H9 (cell line): ENCODE measurements at regions not wholly inside any gene's neighbourhood (a gene's known extent, or its start where the extent isn't known, plus 50 kb on each side); places are given as distances from the start of the nearest gene placed in this dataset.

Source experiments
- DNase-seq: peaks from one replicate; pipeline ENCODE4 v3.0.0-alpha.2; 2017
- H2AFZ ChIP-seq: one replicate; pipeline ENCODE4 v1.6.1; 2013; ENCODE audit warnings: mild to moderate bottlenecking, low read length, control low read depth, moderate library complexity
- H2AK5ac ChIP-seq: 2 replicates; pipeline ENCODE4 v1.6.1; 2013; ENCODE audit warnings: low read length, control low read depth, mixed read lengths; ENCODE audit not compliant: insufficient read length
- H2BK120ac ChIP-seq: one replicate; pipeline ENCODE4 v1.6.1; 2013; ENCODE audit warnings: low read depth, mild to moderate bottlenecking, low read length, control low read depth, inconsistent platforms; ENCODE audit not compliant: poor library complexity, severe bottlenecking
- H2BK12ac ChIP-seq: 2 replicates; pipeline ENCODE4 v1.6.1; 2013; ENCODE audit warnings: low read length, control low read depth, mixed read lengths, low read depth; ENCODE audit not compliant: insufficient read length
- H2BK15ac ChIP-seq: 2 replicates; pipeline ENCODE4 v1.6.1; 2013; ENCODE audit warnings: low read depth, low read length, control low read depth
- H2BK20ac ChIP-seq: one replicate; pipeline ENCODE4 v1.6.1; 2013; ENCODE audit warnings: low read depth, mild to moderate bottlenecking, low read length, control low read depth, inconsistent platforms; ENCODE audit not compliant: poor library complexity, severe bottlenecking
- H2BK5ac ChIP-seq: 2 replicates; pipeline ENCODE4 v1.6.1; 2013; ENCODE audit warnings: low read length, control low read depth, mixed read lengths; ENCODE audit not compliant: insufficient read length
- H3K14ac ChIP-seq: 2 replicates; pipeline ENCODE4 v1.6.1; 2013; ENCODE audit warnings: low read length, control low read depth; ENCODE audit not compliant: insufficient read depth
- H3K18ac ChIP-seq: 2 replicates; pipeline ENCODE4 v1.6.1; 2013; ENCODE audit warnings: low read depth, mild to moderate bottlenecking, mixed read lengths, low read length, control low read depth; ENCODE audit not compliant: insufficient read length
- H3K23ac ChIP-seq: 2 replicates; pipeline ENCODE4 v1.6.1; 2013; ENCODE audit warnings: low read length, control low read depth, mixed read lengths, low read depth; ENCODE audit not compliant: insufficient read length
- H3K23me2 ChIP-seq: 2 replicates; pipeline ENCODE4 v1.6.1; 2013; ENCODE audit warnings: low read depth, mild to moderate bottlenecking, mixed read lengths, low read length, control low read depth; ENCODE audit not compliant: insufficient read length, poor library complexity, severe bottlenecking
- H3K27ac ChIP-seq: 2 replicates; pipeline ENCODE4 v1.5.1; 2013; ENCODE audit warnings: low read length, control low read depth, mixed read lengths, low read depth; ENCODE audit not compliant: insufficient read length
- H3K27me3 ChIP-seq: 2 replicates; pipeline ENCODE4 v1.6.1; 2013; ENCODE audit warnings: low read length, control low read depth, inconsistent platforms; ENCODE audit not compliant: insufficient read depth
- H3K4ac ChIP-seq: 2 replicates; pipeline ENCODE4 v1.6.1; 2013; ENCODE audit warnings: low read depth, mild to moderate bottlenecking, control low read depth, inconsistent platforms, low read length, moderate library complexity
- H3K4me1 ChIP-seq: 2 replicates; pipeline ENCODE4 v1.6.1; 2013; ENCODE audit warnings: low read length, control low read depth, inconsistent platforms; ENCODE audit not compliant: insufficient read depth
- H3K4me2 ChIP-seq: 2 replicates; pipeline ENCODE4 v1.6.1; 2013; ENCODE audit warnings: low read length, control low read depth, mixed read lengths; ENCODE audit not compliant: insufficient read length, insufficient read depth
- H3K56ac ChIP-seq: 2 replicates; pipeline ENCODE4 v1.6.1; 2013; ENCODE audit warnings: low read depth, mild to moderate bottlenecking, mixed read lengths, low read length, control low read depth; ENCODE audit not compliant: insufficient read length
- H3K79me1 ChIP-seq: 2 replicates; pipeline ENCODE4 v1.6.1; 2013; ENCODE audit warnings: low read depth, mild to moderate bottlenecking, moderate library complexity, low read length, control low read depth, inconsistent platforms; ENCODE audit not compliant: insufficient read depth, poor library complexity, severe bottlenecking
- H3K79me2 ChIP-seq: 2 replicates; pipeline ENCODE4 v1.6.1; 2013; ENCODE audit warnings: low read length, control low read depth, inconsistent platforms; ENCODE audit not compliant: insufficient read depth
- H3K9ac ChIP-seq: 2 replicates; pipeline ENCODE4 v1.6.1; 2013; ENCODE audit warnings: low read length, control low read depth, mixed read lengths; ENCODE audit not compliant: insufficient read length; ENCODE audit errors: extremely low read depth
- H3K9me3 ChIP-seq: one replicate; pipeline ENCODE4 v1.6.1; 2013; ENCODE audit warnings: low read depth, low read length, inconsistent platforms; ENCODE audit not compliant: control insufficient read depth
- H3T11ph ChIP-seq: one replicate; pipeline ENCODE4 v1.6.1; 2013; ENCODE audit warnings: mild to moderate bottlenecking, low read length, control low read depth, inconsistent platforms
- H4K20me1 ChIP-seq: one replicate; pipeline ENCODE4 v1.6.1; 2013; ENCODE audit not compliant: control insufficient read depth, insufficient read length, insufficient read depth
- H4K5ac ChIP-seq: 2 replicates; pipeline ENCODE4 v1.6.1; 2013; ENCODE audit warnings: low read depth, mild to moderate bottlenecking, mixed read lengths, low read length, control low read depth; ENCODE audit not compliant: insufficient read length
- H4K8ac ChIP-seq: replicated peaks from 2 replicates; pipeline ENCODE4 v1.6.1; 2013; ENCODE audit warnings: low read length, control low read depth, mixed read lengths, low read depth; ENCODE audit not compliant: insufficient read length
- H4K91ac ChIP-seq: 2 replicates; pipeline ENCODE4 v1.6.1; 2013; ENCODE audit warnings: low read depth, mild to moderate bottlenecking, moderate library complexity, mixed read lengths, low read length, control low read depth; ENCODE audit not compliant: insufficient read length
- H3K27ac Mint-ChIP-seq, 3 experiments: 2 replicates in 2 of 3; 3 replicates in 1 of 3; pipeline ENCODE4 v1.8.0; 2020 to 2021; ENCODE audit warnings: mixed read lengths in 3 of 3, mild to moderate bottlenecking in 1 of 3, moderate library complexity in 1 of 3
- H3K27me3 Mint-ChIP-seq: 2 replicates; pipeline ENCODE4 v1.8.0; 2021; ENCODE audit warnings: low read depth, mild to moderate bottlenecking, moderate library complexity, mixed read lengths
- H3K36me3 Mint-ChIP-seq, 3 experiments: 2 replicates in 2 of 3; 3 replicates in 1 of 3; pipeline ENCODE4 v1.8.0; 2020 to 2021; ENCODE audit warnings: low read depth in 3 of 3, mixed read lengths in 3 of 3; ENCODE audit not compliant: insufficient read depth in 1 of 3
- H3K4me1 Mint-ChIP-seq, 2 experiments: 2 replicates each; pipeline ENCODE4 v1.8.0; 2020; ENCODE audit warnings: mixed read lengths in 2 of 2
- H3K4me3 Mint-ChIP-seq, 2 experiments: 2 replicates in 1 of 2; 3 replicates in 1 of 2; pipeline ENCODE4 v1.8.0; 2020 to 2021; ENCODE audit warnings: mild to moderate bottlenecking in 2 of 2, mixed read lengths in 2 of 2, moderate library complexity in 1 of 2
- H3K9me3 Mint-ChIP-seq, 2 experiments: 2 replicates in 1 of 2; 3 replicates in 1 of 2; pipeline ENCODE4 v1.8.0; 2020; ENCODE audit warnings: mild to moderate bottlenecking in 2 of 2, mixed read lengths in 2 of 2, moderate library complexity in 1 of 2
- WGBS: extraction: QIAGEN DNeasy Blood & Tissue Kit; methylation state at CpG from one replicate; pipeline ENCODE4 v1.1.7; 2013; ENCODE audit warnings: missing lambda C conversion rate, low lambda C conversion rate, mixed read lengths; ENCODE audit not compliant: insufficient read length; ENCODE audit errors: extremely low coverage; 5-methylcytosine and 5-hydroxymethylcytosine counted together
- TF ChIP-seq, protein P1 (sequence below): fragments of 200-600 bp; sonication (generic); conservative IDR thresholded peaks from 3 replicates; pipeline ENCODE4 v1.8.0; 2021; ENCODE audit warnings: antibody characterized with exemption, mild to moderate bottlenecking

DNA sequence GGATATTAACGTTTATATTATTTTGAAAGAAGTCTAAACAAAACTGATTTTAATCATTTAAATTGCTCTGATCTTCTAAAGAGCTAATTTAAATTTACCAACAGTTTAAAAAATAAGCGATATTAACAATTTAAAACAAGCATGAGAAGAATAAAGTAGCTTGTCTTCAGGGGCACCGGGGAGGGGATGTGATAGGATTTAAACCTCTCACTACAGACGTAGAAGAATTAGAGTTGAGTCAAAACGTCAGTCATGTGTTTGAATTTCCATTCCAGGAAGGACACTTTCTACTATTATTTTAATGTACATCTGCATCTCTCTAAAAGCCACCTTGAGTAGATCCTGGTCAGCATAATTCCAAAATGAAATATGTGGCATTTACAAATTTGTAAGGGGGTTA is 58.2 kb upstream of the TPTE start:
- H2AK5ac ChIP-seq: no peak overlapping the region

More for the DNA sequence above, 58.2 kb upstream of the TPTE start:
- H3K4me1 ChIP-seq: no peaks in the 10 kb centered on the region
- H3K9me3 ChIP-seq: peaks cover 88% of the 10 kb centered on the region
- H3K9me3 Mint-ChIP-seq: no peaks in the 10 kb centered on the region
- TF ChIP-seq, protein P1, sequence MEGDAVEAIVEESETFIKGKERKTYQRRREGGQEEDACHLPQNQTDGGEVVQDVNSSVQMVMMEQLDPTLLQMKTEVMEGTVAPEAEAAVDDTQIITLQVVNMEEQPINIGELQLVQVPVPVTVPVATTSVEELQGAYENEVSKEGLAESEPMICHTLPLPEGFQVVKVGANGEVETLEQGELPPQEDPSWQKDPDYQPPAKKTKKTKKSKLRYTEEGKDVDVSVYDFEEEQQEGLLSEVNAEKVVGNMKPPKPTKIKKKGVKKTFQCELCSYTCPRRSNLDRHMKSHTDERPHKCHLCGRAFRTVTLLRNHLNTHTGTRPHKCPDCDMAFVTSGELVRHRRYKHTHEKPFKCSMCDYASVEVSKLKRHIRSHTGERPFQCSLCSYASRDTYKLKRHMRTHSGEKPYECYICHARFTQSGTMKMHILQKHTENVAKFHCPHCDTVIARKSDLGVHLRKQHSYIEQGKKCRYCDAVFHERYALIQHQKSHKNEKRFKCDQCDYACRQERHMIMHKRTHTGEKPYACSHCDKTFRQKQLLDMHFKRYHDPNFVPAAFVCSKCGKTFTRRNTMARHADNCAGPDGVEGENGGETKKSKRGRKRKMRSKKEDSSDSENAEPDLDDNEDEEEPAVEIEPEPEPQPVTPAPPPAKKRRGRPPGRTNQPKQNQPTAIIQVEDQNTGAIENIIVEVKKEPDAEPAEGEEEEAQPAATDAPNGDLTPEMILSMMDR: no peak
- no peak overlapping the region for H3K14ac ChIP-seq
- H3K23me2 ChIP-seq: no peaks in the 10 kb centered on the region
- no peak overlapping the region for H3K9ac ChIP-seq
- H3K27ac ChIP-seq: no peak overlapping the region
- H2BK5ac ChIP-seq: no peak overlapping the region
- no peak overlapping the region for H3T11ph ChIP-seq
- H3K18ac ChIP-seq: no peak overlapping the region
- H3K79me2 ChIP-seq: no peaks in the 10 kb centered on the region
- H4K5ac ChIP-seq: no peak overlapping the region
- no peak overlapping the region for H3K4me3 Mint-ChIP-seq
- H3K4me2 ChIP-seq: no peak overlapping the region
- H3K36me3 Mint-ChIP-seq: no peaks in the 10 kb centered on the region
- H2BK15ac ChIP-seq: no peak overlapping the region
- H2AFZ ChIP-seq: no peak overlapping the region
- no peaks in the 10 kb centered on the region for H3K27me3 Mint-ChIP-seq
- no peak overlapping the region for H2BK12ac ChIP-seq
- H3K27me3 ChIP-seq: no peaks in the 10 kb centered on the region
- no peak for DNase-seq
- H4K20me1 ChIP-seq: no peaks in the 10 kb centered on the region
- no peak overlapping the region for H3K56ac ChIP-seq
- H2BK120ac ChIP-seq: no peak overlapping the region
- H3K4ac ChIP-seq: no peak overlapping the region
- no CpG with 5 or more reads among the region's 5 CpGs for WGBS
- H3K79me1 ChIP-seq: no peaks in the 10 kb centered on the region
- no peak overlapping the region for H3K27ac Mint-ChIP-seq
- H2BK20ac ChIP-seq: no peak overlapping the region
- H3K4me1 Mint-ChIP-seq: no peaks in the 10 kb centered on the region
- H4K8ac ChIP-seq: no peak overlapping the region
- no peak overlapping the region for H3K23ac ChIP-seq
- no peak overlapping the region for H4K91ac ChIP-seq
